NCI-H128 (cell line): ENCODE measurements at regions not wholly inside any gene's neighbourhood (a gene's known extent, or its start where the extent isn't known, plus 50 kb on each side); places are given as distances from the start of the nearest gene placed in this dataset.

ENCODE experiments used
- DNase-seq: peaks from one replicate; lab custom pipeline; 2025; ENCODE audit not compliant: unreplicated experiment; lab: John Stamatoyannopoulos, UW

GRCh38 chr20:39146394-39146793, 184.2 kb downstream of the DHX35 start:
- DNase-seq, result no peak

- no peak for DNase-seq
Observed at GRCh38 chr20:39145921-39146320, 183.8 kb downstream of the DHX35 start.

GRCh38 chr20:39144757-39145156, 182.6 kb downstream of the DHX35 start:
- no peak for DNase-seq

- DNase-seq, result no peak
Observed at GRCh38 chr20:39142407-39143096, 180.4 kb downstream of the DHX35 start.

GRCh38 chr20:39137299-39137698, 175.2 kb downstream of the DHX35 start:
- DNase-seq, result no peak

- no peak for DNase-seq
Observed at GRCh38 chr20:39136798-39137197, 174.7 kb downstream of the DHX35 start.

- no peak for DNase-seq
Observed at GRCh38 chr20:39135885-39136544, 173.9 kb downstream of the DHX35 start.

- DNase-seq, result no peak
Observed at GRCh38 chr20:39133201-39133600, 171.1 kb downstream of the DHX35 start.

- DNase-seq, result no peak
Observed at GRCh38 chr20:39132511-39132910, 170.4 kb downstream of the DHX35 start.

- DNase-seq, result no peak
Observed at GRCh38 chr20:39132093-39132492, 169.9 kb downstream of the DHX35 start.

GRCh38 chr20:39130627-39131026, 168.5 kb downstream of the DHX35 start:
- DNase-seq, result no peak

- no peak for DNase-seq
Observed at GRCh38 chr20:39129523-39129922, 167.4 kb downstream of the DHX35 start.

- no peak for DNase-seq
Observed at GRCh38 chr20:39124064-39124463, 161.9 kb downstream of the DHX35 start.

- DNase-seq, result no peak
Observed at GRCh38 chr20:39123185-39123557, 161.0 kb downstream of the DHX35 start.

- no peak for DNase-seq
Observed at GRCh38 chr20:39117491-39117890, 155.3 kb downstream of the DHX35 start.

GRCh38 chr20:39116020-39116419, 153.9 kb downstream of the DHX35 start:
- no peak for DNase-seq

GRCh38 chr20:39112178-39112743, 150.1 kb downstream of the DHX35 start:
- no peak for DNase-seq

GRCh38 chr20:39111359-39112177, 149.4 kb downstream of the DHX35 start:
- DNase-seq, result no peak

- no peak for DNase-seq
Observed at GRCh38 chr20:39110819-39111136, 148.6 kb downstream of the DHX35 start.

- no peak for DNase-seq
Observed at GRCh38 chr20:39109933-39110818, 148.0 kb downstream of the DHX35 start.

- DNase-seq, result no peak
Observed at GRCh38 chr20:39108746-39109145, 146.6 kb downstream of the DHX35 start.
